Panc1 (cell line): ENCODE measurements at regions not wholly inside any gene's neighbourhood (a gene's known extent, or its start where the extent isn't known, plus 50 kb on each side); places are given as distances from the start of the nearest gene placed in this dataset.

Experiments used
- ATAC-seq: fragments of 200-7000 bp; cut with Tn5 transposase; 2 replicates; pipeline ENCODE4 v1.9.1; 2020; ENCODE audit warnings: mild to moderate bottlenecking, moderate library complexity
- BruUV-seq: library from RNA; stranded (reverse); fragments of 400-500 nt; replicated peaks from 2 replicates; lab custom pipeline; 2021; lab: Mats Ljungman, UMichigan
- CTCF ChIA-PET: fragments of 300-600 bp; sonication (Branson Sonifier 250); formaldehyde crosslinking; loops from one replicate; lab custom pipeline; 2022; ENCODE audit warnings: antibody characterized with exemption; lab: Charles Lee
- POLR2A ChIA-PET: fragments of 300-600 bp; sonication (Branson Sonifier 250); formaldehyde crosslinking; loops from one replicate; lab custom pipeline; 2022; ENCODE audit warnings: antibody characterized with exemption; lab: Charles Lee
- DNase-seq: peaks from one replicate; pipeline ENCODE4 v3.0.0-alpha.2; 2010; ENCODE audit warnings: low read depth, low spot score
- H3K27ac ChIP-seq: 2 replicates; pipeline ENCODE4 v1.5.1; 2011; ENCODE audit warnings: mild to moderate bottlenecking, low read length, inconsistent platforms
- H3K27me3 ChIP-seq: fragments of 200-500 bp; sonication (Bioruptor generic); 2 replicates; pipeline ENCODE4 v1.6.0; 2014; ENCODE audit warnings: low read length, inconsistent platforms; ENCODE audit not compliant: control insufficient read depth, insufficient read depth
- H3K36me3 ChIP-seq: fragments of 200-500 bp; sonication (Bioruptor generic); 2 replicates; pipeline ENCODE4 v1.5.1; 2014; ENCODE audit warnings: inconsistent platforms, mild to moderate bottlenecking, low read length, moderate library complexity; ENCODE audit not compliant: control insufficient read depth, insufficient read depth
- H3K4me1 ChIP-seq: 2 replicates; pipeline ENCODE4 v1.5.1; 2011; ENCODE audit warnings: inconsistent platforms, mild to moderate bottlenecking, low read length, moderate library complexity; ENCODE audit not compliant: control insufficient read depth, insufficient read depth
- H3K4me3 ChIP-seq, 2 experiments: 2 replicates each; pipeline ENCODE4 v1.5.1; 2011 to 2012; ENCODE audit warnings: low read depth in 2 of 2, low read length in 2 of 2, mild to moderate bottlenecking in 2 of 2, inconsistent platforms in 1 of 2, moderate library complexity in 1 of 2
- H3K9me3 ChIP-seq: fragments of 200-500 bp; sonication (Bioruptor generic); 2 replicates; pipeline ENCODE4 v1.5.1; 2014; ENCODE audit warnings: low read depth, mild to moderate bottlenecking, inconsistent platforms, low read length, moderate library complexity; ENCODE audit not compliant: control insufficient read depth, insufficient read depth
- POLR2AphosphoS5 ChIP-seq: IDR thresholded peaks from 2 replicates; pipeline ENCODE4 v1.6.1; 2012; ENCODE audit warnings: mild to moderate bottlenecking, low read depth, low read length, moderate library complexity
- SIN3A ChIP-seq: IDR thresholded peaks from 2 replicates; pipeline ENCODE4 v1.6.1; 2012; ENCODE audit warnings: low read depth, mild to moderate bottlenecking, low read length, moderate library complexity, borderline replicate concordance; ENCODE audit not compliant: insufficient read depth
- TCF7L2 ChIP-seq: IDR thresholded peaks from 2 replicates; pipeline ENCODE4 v1.6.1; 2011; ENCODE audit warnings: mild to moderate bottlenecking, low read depth, low read length, inconsistent platforms
- in situ Hi-C: cut with HindIII; loops from 2 replicates; pipeline ENCODE4 v1.10.0; 2016; ENCODE audit warnings: low sequenced_read_pairs, low pct_unique_long_range_greater_than_20kb
- intact Hi-C: fragments of 100-400 bp; cut with micrococcal nuclease; formaldehyde crosslinking; loops from one replicate; pipeline ENCODE4 v1.10.0; 2022; ENCODE audit not compliant: unreplicated experiment
- TF ChIP-seq, protein P1 (sequence below), 2 experiments: IDR thresholded peaks; 2 replicates each; pipeline ENCODE4 v1.6.1; 2011 to 2012; ENCODE audit warnings: low read depth in 2 of 2, control low read depth in 1 of 2, low read length in 1 of 2, mild to moderate bottlenecking in 1 of 2, moderate library complexity in 1 of 2; ENCODE audit not compliant: insufficient read depth in 1 of 2
- TF ChIP-seq, protein P2 (sequence below): fragments of 450-650 bp; IDR thresholded peaks from 2 replicates; pipeline ENCODE4 v1.5.1; 2017; ENCODE audit warnings: mild to moderate bottlenecking

- no TSS peak for BruUV-seq
- TF ChIP-seq SIN3A (no peak), POLR2AphosphoS5 (no peak), TCF7L2 (no peak)
- TF ChIP-seq, protein P1, sequence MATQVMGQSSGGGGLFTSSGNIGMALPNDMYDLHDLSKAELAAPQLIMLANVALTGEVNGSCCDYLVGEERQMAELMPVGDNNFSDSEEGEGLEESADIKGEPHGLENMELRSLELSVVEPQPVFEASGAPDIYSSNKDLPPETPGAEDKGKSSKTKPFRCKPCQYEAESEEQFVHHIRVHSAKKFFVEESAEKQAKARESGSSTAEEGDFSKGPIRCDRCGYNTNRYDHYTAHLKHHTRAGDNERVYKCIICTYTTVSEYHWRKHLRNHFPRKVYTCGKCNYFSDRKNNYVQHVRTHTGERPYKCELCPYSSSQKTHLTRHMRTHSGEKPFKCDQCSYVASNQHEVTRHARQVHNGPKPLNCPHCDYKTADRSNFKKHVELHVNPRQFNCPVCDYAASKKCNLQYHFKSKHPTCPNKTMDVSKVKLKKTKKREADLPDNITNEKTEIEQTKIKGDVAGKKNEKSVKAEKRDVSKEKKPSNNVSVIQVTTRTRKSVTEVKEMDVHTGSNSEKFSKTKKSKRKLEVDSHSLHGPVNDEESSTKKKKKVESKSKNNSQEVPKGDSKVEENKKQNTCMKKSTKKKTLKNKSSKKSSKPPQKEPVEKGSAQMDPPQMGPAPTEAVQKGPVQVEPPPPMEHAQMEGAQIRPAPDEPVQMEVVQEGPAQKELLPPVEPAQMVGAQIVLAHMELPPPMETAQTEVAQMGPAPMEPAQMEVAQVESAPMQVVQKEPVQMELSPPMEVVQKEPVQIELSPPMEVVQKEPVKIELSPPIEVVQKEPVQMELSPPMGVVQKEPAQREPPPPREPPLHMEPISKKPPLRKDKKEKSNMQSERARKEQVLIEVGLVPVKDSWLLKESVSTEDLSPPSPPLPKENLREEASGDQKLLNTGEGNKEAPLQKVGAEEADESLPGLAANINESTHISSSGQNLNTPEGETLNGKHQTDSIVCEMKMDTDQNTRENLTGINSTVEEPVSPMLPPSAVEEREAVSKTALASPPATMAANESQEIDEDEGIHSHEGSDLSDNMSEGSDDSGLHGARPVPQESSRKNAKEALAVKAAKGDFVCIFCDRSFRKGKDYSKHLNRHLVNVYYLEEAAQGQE (IDR thresholded peaks at IDR 0.05; ENCODE audit: insufficient read depth in 1 of 2, low read depth in 2 of 2, low read length in 1 of 2): no peak
- TF ChIP-seq, protein P2, sequence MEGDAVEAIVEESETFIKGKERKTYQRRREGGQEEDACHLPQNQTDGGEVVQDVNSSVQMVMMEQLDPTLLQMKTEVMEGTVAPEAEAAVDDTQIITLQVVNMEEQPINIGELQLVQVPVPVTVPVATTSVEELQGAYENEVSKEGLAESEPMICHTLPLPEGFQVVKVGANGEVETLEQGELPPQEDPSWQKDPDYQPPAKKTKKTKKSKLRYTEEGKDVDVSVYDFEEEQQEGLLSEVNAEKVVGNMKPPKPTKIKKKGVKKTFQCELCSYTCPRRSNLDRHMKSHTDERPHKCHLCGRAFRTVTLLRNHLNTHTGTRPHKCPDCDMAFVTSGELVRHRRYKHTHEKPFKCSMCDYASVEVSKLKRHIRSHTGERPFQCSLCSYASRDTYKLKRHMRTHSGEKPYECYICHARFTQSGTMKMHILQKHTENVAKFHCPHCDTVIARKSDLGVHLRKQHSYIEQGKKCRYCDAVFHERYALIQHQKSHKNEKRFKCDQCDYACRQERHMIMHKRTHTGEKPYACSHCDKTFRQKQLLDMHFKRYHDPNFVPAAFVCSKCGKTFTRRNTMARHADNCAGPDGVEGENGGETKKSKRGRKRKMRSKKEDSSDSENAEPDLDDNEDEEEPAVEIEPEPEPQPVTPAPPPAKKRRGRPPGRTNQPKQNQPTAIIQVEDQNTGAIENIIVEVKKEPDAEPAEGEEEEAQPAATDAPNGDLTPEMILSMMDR: no peak
- ATAC-seq: no peak
- in situ Hi-C loops (no loop called here), intact Hi-C loops (no loop called here)
- DNase-seq: no peak
- Histone ChIP-seq H3K4me3 (no peak overlapping the region), H3K9me3 (no peaks in the 10 kb centered on the region), H3K27me3 (no peaks in the 10 kb centered on the region), H3K4me1 (no peaks in the 10 kb centered on the region), H3K27ac (no peak overlapping the region), H3K36me3 (no peaks in the 10 kb centered on the region)
- POLR2A ChIA-PET: no interaction called here
- CTCF ChIA-PET: no interaction called here
These were observed 236.0 kb upstream of the ELAC2 start for GRCh38 chr17:13253733-13254410.

DNA sequence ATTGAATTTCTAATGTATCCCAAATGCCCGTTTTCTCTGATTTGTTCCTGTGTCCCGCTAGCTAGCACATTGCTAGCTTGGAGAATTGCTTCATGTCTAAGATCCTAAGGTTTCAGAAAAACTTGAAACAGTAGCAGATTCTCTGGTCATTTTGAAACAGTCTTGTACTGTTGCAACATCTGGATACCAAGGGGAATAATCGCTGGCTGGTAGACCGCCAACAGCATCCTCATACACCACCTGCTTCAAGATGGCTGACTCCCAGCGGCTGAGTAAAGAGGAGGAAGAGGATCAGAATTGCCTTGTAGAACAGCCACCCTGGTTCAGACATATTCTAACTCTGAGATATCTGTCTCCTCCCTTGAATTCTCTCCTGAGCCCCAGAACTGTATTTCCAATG is 226.7 kb upstream of the ELAC2 start:
- Histone ChIP-seq H3K36me3 (no peaks in the 10 kb centered on the region), H3K4me3 (no peak overlapping the region), H3K4me1 (no peaks in the 10 kb centered on the region), H3K27me3 (no peaks in the 10 kb centered on the region), H3K27ac (no peak overlapping the region), H3K9me3 (no peaks in the 10 kb centered on the region)
- POLR2A ChIA-PET: no interaction called here
- BruUV-seq: no TSS peak
- CTCF ChIA-PET: no interaction called here
- TF ChIP-seq TCF7L2: no peak
- TF ChIP-seq, protein P1 (IDR thresholded peaks at IDR 0.05; ENCODE audit: insufficient read depth in 1 of 2, low read depth in 2 of 2, low read length in 1 of 2): no peak
- no peak for TF ChIP-seq SIN3A
- TF ChIP-seq, protein P2: no peak
- TF ChIP-seq POLR2AphosphoS5: no peak
- intact Hi-C loops: no loop called here
- in situ Hi-C loops: no loop called here
- DNase-seq (no peak), ATAC-seq (no peak)
